Keratinocyte (primary cell): ENCODE measurements at regions not wholly inside any gene's neighbourhood (a gene's known extent, or its start where the extent isn't known, plus 50 kb on each side); places are given as distances from the start of the nearest gene placed in this dataset.

Experiments used
- DNase-seq: peaks from one replicate; pipeline ENCODE4 v3.0.0-alpha.2; 2011; ENCODE audit warnings: low read depth, missing footprints, low spot score
- FAIRE-seq: peaks from 2 replicates; lab custom pipeline; 2011; peaks lifted over from hg19 to GRCh38; lab: Jason Lieb, UNC
- H2AFZ ChIP-seq: 2 replicates; pipeline ENCODE4 v1.6.0; 2012; ENCODE audit warnings: low read length, control low read depth, inconsistent platforms; ENCODE audit not compliant: control insufficient read depth
- H3K27ac ChIP-seq: 2 replicates; pipeline ENCODE4 v1.5.1; 2011; ENCODE audit warnings: low read length; ENCODE audit not compliant: control insufficient read depth, insufficient read depth
- H3K27me3 ChIP-seq: 3 replicates; pipeline ENCODE4 v1.6.0; 2011; ENCODE audit warnings: low read length; ENCODE audit not compliant: control insufficient read depth, insufficient read depth; ENCODE audit errors: extremely low read depth
- H3K36me3 ChIP-seq, 2 experiments: 2 replicates in 1 of 2; 3 replicates in 1 of 2; pipeline ENCODE4 v1.5.1; 2011; ENCODE audit warnings: low read length in 2 of 2, mild to moderate bottlenecking in 1 of 2; ENCODE audit not compliant: control insufficient read depth in 2 of 2, insufficient read depth in 2 of 2; ENCODE audit errors: extremely low read depth in 1 of 2
- H3K4me1 ChIP-seq: 3 replicates; pipeline ENCODE4 v1.5.1; 2011; ENCODE audit warnings: low read length; ENCODE audit not compliant: control insufficient read depth, insufficient read depth; ENCODE audit errors: extremely low read depth
- H3K4me2 ChIP-seq: 3 replicates; pipeline ENCODE4 v1.6.0; 2011; ENCODE audit warnings: low read depth, low read length; ENCODE audit not compliant: control insufficient read depth, insufficient read depth; ENCODE audit errors: extremely low read depth
- H3K4me3 ChIP-seq, 3 experiments: fragments of 200-600 bp in 1 of 3; sonication (generic) in 1 of 3; 2 replicates in 2 of 3; 3 replicates in 1 of 3; pipeline ENCODE4 v1.5.1; 2011 to 2016; ENCODE audit warnings: low read length in 3 of 3, mild to moderate bottlenecking in 3 of 3, control low read depth in 2 of 3, inconsistent platforms in 1 of 3, low read depth in 1 of 3, mixed read lengths in 1 of 3, mixed run types in 1 of 3, moderate library complexity in 1 of 3; ENCODE audit not compliant: control insufficient read depth in 2 of 3, insufficient read depth in 2 of 3; ENCODE audit errors: extremely low read depth in 1 of 3
- H3K79me2 ChIP-seq: 2 replicates; pipeline ENCODE4 v1.6.0; 2012; ENCODE audit warnings: low read length; ENCODE audit not compliant: control insufficient read depth, insufficient read depth
- H3K9ac ChIP-seq: 3 replicates; pipeline ENCODE4 v1.6.0; 2011; ENCODE audit warnings: low read length; ENCODE audit not compliant: control insufficient read depth, insufficient read depth; ENCODE audit errors: extremely low read depth
- H3K9me1 ChIP-seq: 3 replicates; pipeline ENCODE4 v1.6.0; 2011; ENCODE audit warnings: low read length; ENCODE audit not compliant: control insufficient read depth, insufficient read depth; ENCODE audit errors: extremely low read depth
- H3K9me3 ChIP-seq: 2 replicates; pipeline ENCODE4 v1.5.1; 2012; ENCODE audit warnings: low read depth, low read length; ENCODE audit not compliant: control insufficient read depth
- H4K20me1 ChIP-seq: 3 replicates; pipeline ENCODE4 v1.6.0; 2011; ENCODE audit warnings: low read length; ENCODE audit not compliant: control insufficient read depth, insufficient read depth; ENCODE audit errors: extremely low read depth
- EZH2 ChIP-seq: IDR thresholded peaks from one replicate; pipeline ENCODE4 v1.6.1; 2012; ENCODE audit warnings: inconsistent platforms, mild to moderate bottlenecking, low read length, moderate library complexity
- dilution Hi-C: fragments of 300-500 bp; cut with MboI; formaldehyde crosslinking; loops from one replicate; pipeline ENCODE4 v1.7.0; 2020; ENCODE audit warnings: low sequenced_read_pairs; ENCODE audit not compliant: extremely low pct_ligation_motif_present
- TF ChIP-seq, protein P1 (sequence below), 3 experiments: IDR thresholded peaks in 1 of 3; conservative IDR thresholded peaks in 1 of 3; optimal IDR thresholded peaks in 1 of 3; 2 replicates in 2 of 3; 3 replicates in 1 of 3; pipeline versions ENCODE3 to v1.5.1; 2011; ENCODE audit warnings: low read length in 3 of 3, mild to moderate bottlenecking in 3 of 3, moderate library complexity in 2 of 3, control low read depth in 1 of 3, inconsistent platforms in 1 of 3; ENCODE audit not compliant: insufficient read depth in 2 of 3; ENCODE audit errors: extremely low read depth in 1 of 3

DNA sequence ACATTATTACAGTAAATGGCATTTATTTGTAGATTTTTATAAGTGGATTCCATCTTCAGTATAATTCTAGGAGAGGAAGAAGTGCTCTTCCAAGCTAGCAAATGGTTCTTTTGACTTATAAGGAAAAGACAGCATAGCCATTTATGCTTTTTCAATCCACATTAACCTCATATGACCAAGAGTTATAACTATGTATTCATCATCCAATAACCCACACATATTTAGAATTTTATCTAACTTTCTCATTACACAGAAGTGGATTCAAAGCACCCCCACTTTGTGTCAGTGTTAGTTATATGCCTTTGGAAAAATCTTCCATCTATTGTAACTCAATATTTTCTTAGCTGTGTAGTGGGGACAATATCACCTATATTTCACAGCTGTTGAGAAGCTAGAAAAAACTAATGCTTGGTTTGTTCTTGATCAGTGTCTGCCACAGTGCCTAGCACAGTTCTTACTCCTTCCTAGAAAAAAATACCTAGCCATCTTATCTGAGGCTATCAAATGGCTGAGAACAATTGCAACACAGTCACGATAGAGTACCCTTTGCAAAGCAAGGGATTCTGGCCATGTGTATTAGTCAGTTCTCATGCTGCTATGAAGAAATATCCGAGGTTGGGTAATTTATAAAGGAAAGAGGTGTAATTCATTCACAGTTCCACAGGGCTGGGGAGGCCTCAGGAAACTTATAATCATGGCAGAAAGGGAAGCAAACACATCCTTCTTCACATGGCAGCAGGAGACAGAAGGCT lies 986.3 kb downstream of the TFAP2A start:
- dilution Hi-C loops: no loop called here

DNA sequence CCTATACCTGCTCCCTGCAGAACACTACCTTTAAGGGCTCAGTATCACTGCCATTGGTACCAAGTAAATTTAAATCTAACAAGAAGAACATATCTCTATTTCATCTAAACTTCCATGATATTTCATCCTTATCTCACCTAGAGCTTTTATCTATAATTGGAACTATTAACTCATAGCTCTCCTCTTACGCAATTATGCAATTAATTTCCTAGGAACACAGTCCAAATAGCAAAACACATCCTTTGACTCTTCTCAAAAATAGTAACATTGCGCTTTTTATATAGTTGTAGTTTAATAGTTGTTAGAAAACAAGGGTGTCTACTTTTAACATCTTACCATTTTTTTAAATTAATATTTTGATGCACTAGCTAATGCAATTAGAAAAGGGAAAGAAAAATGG lies 986.8 kb upstream of the SLC35B3 start:
- no peaks in the 10 kb centered on the region for H4K20me1 ChIP-seq
- TF ChIP-seq, protein P1, sequence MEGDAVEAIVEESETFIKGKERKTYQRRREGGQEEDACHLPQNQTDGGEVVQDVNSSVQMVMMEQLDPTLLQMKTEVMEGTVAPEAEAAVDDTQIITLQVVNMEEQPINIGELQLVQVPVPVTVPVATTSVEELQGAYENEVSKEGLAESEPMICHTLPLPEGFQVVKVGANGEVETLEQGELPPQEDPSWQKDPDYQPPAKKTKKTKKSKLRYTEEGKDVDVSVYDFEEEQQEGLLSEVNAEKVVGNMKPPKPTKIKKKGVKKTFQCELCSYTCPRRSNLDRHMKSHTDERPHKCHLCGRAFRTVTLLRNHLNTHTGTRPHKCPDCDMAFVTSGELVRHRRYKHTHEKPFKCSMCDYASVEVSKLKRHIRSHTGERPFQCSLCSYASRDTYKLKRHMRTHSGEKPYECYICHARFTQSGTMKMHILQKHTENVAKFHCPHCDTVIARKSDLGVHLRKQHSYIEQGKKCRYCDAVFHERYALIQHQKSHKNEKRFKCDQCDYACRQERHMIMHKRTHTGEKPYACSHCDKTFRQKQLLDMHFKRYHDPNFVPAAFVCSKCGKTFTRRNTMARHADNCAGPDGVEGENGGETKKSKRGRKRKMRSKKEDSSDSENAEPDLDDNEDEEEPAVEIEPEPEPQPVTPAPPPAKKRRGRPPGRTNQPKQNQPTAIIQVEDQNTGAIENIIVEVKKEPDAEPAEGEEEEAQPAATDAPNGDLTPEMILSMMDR (optimal IDR thresholded peaks at IDR 0.05 in 1 of 3, IDR thresholded peaks at IDR 0.05 in 1 of 3, conservative IDR thresholded peaks at IDR 0.05 in 1 of 3; ENCODE audit: extremely low read depth in 1 of 3, insufficient read depth in 2 of 3, low read length in 3 of 3): no peak
- TF ChIP-seq EZH2: no peak
- no peak overlapping the region for H3K4me2 ChIP-seq
- no peak overlapping the region for H2AFZ ChIP-seq
- no peaks in the 10 kb centered on the region for H3K27me3 ChIP-seq
- dilution Hi-C loops: no loop called here
- H3K27ac ChIP-seq: no peak overlapping the region
- no peak overlapping the region for H3K9ac ChIP-seq
- DNase-seq (no peak), FAIRE-seq (no peak)
- H3K79me2 ChIP-seq: no peaks in the 10 kb centered on the region
- H3K36me3 ChIP-seq: no peaks in the 10 kb centered on the region
- H3K9me1 ChIP-seq: no peaks in the 10 kb centered on the region
- H3K4me1 ChIP-seq: no peaks in the 10 kb centered on the region
- H3K9me3 ChIP-seq: no peaks in the 10 kb centered on the region
- no peak overlapping the region for H3K4me3 ChIP-seq

More for the DNA sequence above, 986.3 kb downstream of the TFAP2A start:
- no peak overlapping the region for H3K4me2 ChIP-seq
- H3K79me2 ChIP-seq: no peaks in the 10 kb centered on the region
- TF ChIP-seq, protein P1 (optimal IDR thresholded peaks at IDR 0.05 in 1 of 3, IDR thresholded peaks at IDR 0.05 in 1 of 3, conservative IDR thresholded peaks at IDR 0.05 in 1 of 3; ENCODE audit: extremely low read depth in 1 of 3, insufficient read depth in 2 of 3, low read length in 3 of 3): no peak
- H3K4me1 ChIP-seq: no peaks in the 10 kb centered on the region
- H3K4me3 ChIP-seq: no peak overlapping the region
- no peak overlapping the region for H3K9ac ChIP-seq
- FAIRE-seq (no peak), DNase-seq (no peak)
- H3K27me3 ChIP-seq: no peaks in the 10 kb centered on the region
- no peak overlapping the region for H2AFZ ChIP-seq
- H3K9me1 ChIP-seq: no peaks in the 10 kb centered on the region
- H3K9me3 ChIP-seq: no peaks in the 10 kb centered on the region
- no peaks in the 10 kb centered on the region for H4K20me1 ChIP-seq
- no peak overlapping the region for H3K27ac ChIP-seq
- no peaks in the 10 kb centered on the region for H3K36me3 ChIP-seq
